ENCODE measurements at regions not wholly inside any gene's neighbourhood (a gene's known extent, or its start where the extent isn't known, plus 50 kb on each side); places are given as distances from the start of the nearest gene placed in this dataset.
"Not testable (repeated sequence)": the region's sequence is repeated elsewhere in the genome, so short reads cannot be mapped to it uniquely, and the experiment has no call there.

DNA sequence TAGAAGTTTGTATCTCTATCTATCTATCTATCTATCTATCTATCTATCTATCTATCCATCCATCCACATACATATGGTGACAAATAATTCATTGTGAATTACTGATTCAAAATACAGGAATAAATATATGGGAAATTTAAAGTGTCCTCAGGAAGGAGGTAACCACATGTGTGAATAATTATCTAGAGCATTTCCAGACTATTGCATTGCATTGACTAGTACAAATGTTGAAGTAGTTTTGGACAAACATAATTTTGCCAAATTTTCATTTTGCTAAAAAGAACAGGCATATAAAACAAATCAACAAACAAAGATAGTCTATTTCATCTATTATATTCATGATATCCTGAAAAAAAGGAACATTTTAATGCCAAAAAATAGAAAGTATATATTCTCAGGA lies 192.7 kb downstream of the UTRN start:
- DNase-seq (ENCODE audit: low read depth), result peak; percentile 14

- peak; percentile 27 for DNase-seq (ENCODE audit: low read depth)
Measured at GRCh38 chr6:144478483-144478882, 193.3 kb downstream of the UTRN start.

GRCh38 chr6:144479991-144480390 lies 194.9 kb downstream of the UTRN start:
- no peak for DNase-seq (ENCODE audit: low read depth)

GRCh38 chr6:144480473-144480872 lies 195.3 kb downstream of the UTRN start:
- no peak for DNase-seq (ENCODE audit: low read depth)

- peak; percentile 15 for DNase-seq (ENCODE audit: low read depth)
Measured at GRCh38 chr6:144481527-144481926, 196.4 kb downstream of the UTRN start.

DNA sequence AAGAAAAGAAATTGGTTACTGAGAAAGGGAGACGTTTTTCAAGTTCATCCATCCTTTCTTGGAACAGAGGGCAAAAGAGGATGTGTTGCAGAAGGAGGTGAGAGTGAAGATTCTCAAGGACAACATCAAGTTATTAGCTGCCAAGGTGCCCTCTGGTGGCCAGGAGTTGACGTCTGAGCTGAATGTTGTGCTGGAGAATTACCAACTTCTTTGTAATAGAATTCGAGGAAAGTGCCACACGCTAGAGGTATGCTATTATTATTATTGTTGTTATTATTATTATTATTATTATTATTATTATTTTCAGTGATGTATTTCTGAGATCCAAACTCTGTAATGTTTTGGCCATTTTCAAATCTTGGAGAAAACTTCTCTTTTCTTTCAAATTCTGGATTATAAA lies 197.0 kb downstream of the UTRN start:
- peak; percentile 75 for DNase-seq (ENCODE audit: low read depth)

DNA sequence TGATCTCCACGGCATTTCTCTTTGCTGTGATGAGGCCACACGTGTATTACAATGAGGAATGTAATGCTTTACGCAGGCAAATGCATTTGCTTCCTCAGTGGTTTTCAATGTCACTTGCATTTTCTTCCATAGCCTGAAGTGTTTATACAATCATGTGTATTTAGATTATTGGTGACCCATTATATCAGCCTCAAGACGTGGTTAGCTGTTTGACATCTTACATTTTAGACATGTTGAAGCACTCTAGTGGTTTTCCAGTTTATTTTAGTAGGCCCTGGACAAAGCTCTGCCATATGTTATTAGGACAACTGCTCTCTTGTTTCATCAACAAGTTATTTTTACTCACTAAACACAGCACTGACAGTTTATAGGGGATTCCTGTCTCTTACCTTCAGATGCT lies 200.4 kb downstream of the UTRN start:
- DNase-seq (ENCODE audit: low read depth), result peak; percentile 32

- no peak for DNase-seq (ENCODE audit: low read depth)
Measured at GRCh38 chr6:144488590-144488989, 203.5 kb downstream of the UTRN start.

GRCh38 chr6:144493035-144493910 lies 208.1 kb downstream of the UTRN start:
- DNase-seq (ENCODE audit: low read depth), result peak; percentile 42

DNA sequence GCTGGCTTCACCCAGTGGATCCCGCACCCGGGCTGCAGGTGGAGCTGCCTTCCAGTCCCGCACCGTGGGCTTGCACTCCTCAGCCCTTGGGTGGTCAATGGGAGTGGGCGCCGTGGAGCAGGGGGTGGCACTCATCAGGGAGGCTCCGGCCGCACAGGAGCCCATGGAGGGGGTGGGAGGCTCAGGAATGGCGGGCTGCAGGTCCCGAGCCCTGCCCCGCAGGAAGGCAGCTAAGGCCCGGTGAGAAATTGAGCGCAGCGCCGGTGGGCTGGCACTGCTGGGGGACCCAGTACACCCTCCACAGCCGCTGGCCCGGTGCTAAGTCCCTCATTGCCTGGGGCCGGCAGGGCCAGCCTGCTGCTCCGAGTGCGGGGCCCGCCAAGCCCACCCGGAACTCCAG lies 209.9 kb downstream of the UTRN start:
- not testable (repeated sequence) for DNase-seq (ENCODE audit: low read depth)

DNA sequence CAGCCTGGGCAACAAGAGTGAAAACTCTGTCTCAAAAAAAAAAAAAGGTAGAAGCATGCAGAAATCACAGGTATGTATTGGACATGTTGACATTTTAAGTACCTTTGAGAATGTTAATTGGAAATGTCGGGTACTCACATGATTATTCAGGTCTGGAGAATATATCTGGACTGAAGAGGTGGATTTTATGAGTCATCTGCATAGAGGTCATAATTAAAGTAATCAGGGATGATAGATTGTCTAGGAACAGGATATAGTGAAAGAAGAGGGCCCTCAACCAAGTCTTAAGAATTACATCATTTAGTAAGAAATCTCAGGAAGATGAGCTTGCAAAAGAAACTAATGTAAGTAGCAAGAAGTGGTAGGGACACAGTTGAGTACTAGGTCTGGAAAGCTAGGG lies 212.5 kb downstream of the UTRN start:
- no peak for DNase-seq (ENCODE audit: low read depth)

DNA sequence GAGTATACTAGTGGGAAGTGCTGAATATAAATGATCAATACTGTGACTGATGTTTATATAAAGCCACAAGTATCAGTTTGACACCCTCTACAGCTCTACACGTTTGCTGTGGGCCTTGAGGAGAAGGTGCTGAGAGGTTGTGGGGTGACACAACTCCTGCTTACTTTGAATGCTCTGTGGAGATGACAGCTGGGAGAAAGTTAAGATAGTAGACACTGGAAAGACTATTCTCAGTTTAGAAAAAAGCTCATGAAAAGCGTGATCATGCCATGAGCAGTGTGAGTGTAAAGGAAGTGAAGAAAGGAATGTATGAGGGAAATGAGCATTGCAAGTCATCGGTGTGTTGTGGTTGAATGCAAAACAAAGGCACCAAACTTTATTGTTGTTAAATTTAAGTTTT lies 215.8 kb downstream of the UTRN start:
- no peak for DNase-seq (ENCODE audit: low read depth)

- not testable (repeated sequence) for DNase-seq (ENCODE audit: low read depth)
Measured at GRCh38 chr6:144505214-144505613, 220.1 kb downstream of the UTRN start.

DNA sequence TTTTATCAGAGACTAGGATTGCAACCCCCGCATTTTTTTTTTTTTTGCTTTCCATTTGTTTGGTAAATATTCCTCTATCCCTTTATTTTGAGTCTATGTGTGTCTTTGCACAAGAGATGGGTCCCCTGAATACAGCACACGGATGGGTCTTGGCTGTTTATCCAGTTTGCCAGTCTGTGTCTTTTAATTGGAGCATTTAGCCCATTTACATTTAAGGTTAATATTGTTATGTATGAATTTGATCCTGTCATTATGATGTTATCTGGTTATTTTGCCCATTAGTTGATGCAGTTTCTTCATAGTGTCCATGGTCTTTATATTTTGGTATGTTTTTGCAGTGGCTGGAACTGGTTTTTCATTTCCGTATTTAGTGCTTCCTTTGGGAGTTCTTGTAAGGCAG lies 220.9 kb downstream of the UTRN start:
- DNase-seq (ENCODE audit: low read depth), result not testable (repeated sequence)

GRCh38 chr6:144507772-144508312 lies 222.7 kb downstream of the UTRN start:
- DNase-seq (ENCODE audit: low read depth), result not testable (repeated sequence)

GRCh38 chr6:144510859-144511258 lies 225.7 kb downstream of the UTRN start:
- no peak for DNase-seq (ENCODE audit: low read depth)

DNA sequence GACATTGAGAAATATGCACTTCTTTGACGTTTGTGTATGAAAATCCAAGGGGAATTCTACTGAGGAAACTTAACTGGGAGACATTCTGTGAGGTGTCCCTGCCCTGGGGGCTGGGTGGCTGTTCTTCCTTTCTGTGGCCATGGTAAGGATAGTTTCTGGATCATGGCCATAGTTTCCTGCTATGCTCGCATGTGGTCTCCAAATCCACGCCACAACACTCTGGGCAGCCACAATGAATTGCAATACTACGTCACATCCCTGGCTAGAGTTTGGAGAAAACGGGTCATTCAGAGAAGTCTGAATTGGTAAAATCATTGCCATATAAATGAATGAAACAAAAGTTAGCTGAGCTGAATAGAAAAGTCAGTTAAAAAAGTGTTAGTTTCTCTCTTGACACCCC lies 230.6 kb downstream of the UTRN start:
- DNase-seq (ENCODE audit: low read depth), result no peak

DNA sequence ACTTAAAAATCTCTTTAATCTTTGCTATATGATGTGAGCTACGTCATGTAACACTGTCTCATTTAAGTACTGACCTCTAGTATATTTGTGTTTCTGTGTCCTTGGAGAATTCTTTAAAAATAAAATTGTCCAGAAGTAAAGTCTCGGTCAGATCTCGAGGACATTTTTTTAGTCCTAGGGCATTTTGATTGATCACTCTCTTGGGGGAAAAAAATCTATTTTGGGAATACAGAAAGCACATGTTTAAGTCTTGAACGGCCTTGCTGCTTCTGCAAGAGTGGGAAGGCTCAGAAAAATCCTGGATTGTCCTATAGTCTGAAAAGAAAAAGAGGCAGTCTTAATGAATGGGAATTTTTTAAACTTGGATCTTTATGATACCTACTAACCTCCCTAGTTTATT lies 234.3 kb downstream of the UTRN start:
- no peak for DNase-seq (ENCODE audit: low read depth)

- no peak for DNase-seq (ENCODE audit: low read depth)
Measured at GRCh38 chr6:144528743-144529425, 243.7 kb downstream of the UTRN start.

DNA sequence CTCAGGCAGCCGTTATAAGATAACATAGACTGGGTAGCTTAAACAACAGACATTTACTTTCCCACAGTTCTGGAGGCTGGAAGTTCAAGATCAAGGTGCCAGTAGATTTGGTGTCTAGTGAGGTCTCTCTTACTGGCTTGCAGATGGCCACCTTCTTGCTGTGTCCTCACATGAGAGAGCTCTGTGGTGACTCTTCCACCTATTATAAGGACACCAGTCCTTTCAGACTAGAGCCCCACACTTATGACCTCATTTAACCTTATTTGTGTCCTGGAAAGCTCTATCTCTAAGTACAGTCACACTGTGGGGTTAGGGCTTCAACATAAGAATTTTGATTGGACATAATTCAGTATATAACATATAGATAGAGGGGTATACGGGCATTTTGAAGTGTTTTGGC lies 245.0 kb downstream of the UTRN start:
- no peak for DNase-seq (ENCODE audit: low read depth)

GRCh38 chr6:144532238-144532637 lies 247.1 kb downstream of the UTRN start:
- DNase-seq (ENCODE audit: low read depth), result not testable (repeated sequence)

DNA sequence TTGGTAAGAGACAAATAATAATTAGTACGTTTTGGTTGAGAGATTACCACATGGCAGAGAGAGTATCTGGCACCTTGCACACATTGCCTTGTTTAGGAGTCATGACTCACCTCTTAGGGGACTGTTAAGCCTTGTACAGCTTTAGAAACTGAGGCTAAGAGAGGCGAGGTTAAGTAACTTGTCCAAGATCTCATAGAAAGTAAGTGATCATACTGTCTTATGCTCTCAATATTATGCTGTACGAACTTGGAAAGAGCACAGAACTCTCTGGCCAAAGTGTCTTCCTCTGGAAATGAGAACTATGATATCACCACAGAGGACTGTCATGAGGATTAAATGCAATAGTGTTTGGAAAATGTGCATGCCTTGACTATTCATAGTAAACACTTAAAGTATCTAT lies 249.0 kb downstream of the UTRN start:
- DNase-seq (ENCODE audit: low read depth), result peak; percentile 14

- no peak for DNase-seq (ENCODE audit: low read depth)
Measured at GRCh38 chr6:144535630-144536029, 250.5 kb downstream of the UTRN start.

Measured in fibroblast of gingiva (primary cell).